Small intestine (tissue), 7 donors: ENCODE measurements at regions not wholly inside any gene's neighbourhood (a gene's known extent, or its start where the extent isn't known, plus 50 kb on each side); places are given as distances from the start of the nearest gene placed in this dataset.

ENCODE experiments used
- DNase-seq, 2 donors: peaks; one replicate each; pipeline versions ENCODE4 v3.0.0 to v3.0.0-alpha.2; 2013
- FAIRE-seq: peaks from 2 replicates; lab custom pipeline; 2012; peaks lifted over from hg19 to GRCh38; lab: Jason Lieb, UNC
- H3K27ac ChIP-seq, 3 donors: one replicate each; pipeline ENCODE4 v1.5.1; 2013; ENCODE audit warnings: low read length in 2 of 3, mild to moderate bottlenecking in 2 of 3, control low read depth in 1 of 3, inconsistent platforms in 1 of 3, low read depth in 1 of 3, moderate library complexity in 1 of 3
- H3K27me3 ChIP-seq, 3 donors: one replicate each; pipeline ENCODE4 v1.6.1; 2013; ENCODE audit warnings: low read length in 3 of 3, inconsistent platforms in 1 of 3; ENCODE audit not compliant: control insufficient read depth in 3 of 3, insufficient read depth in 3 of 3
- H3K36me3 ChIP-seq, 3 donors: one replicate each; pipeline ENCODE4 v1.6.1; 2013; ENCODE audit warnings: low read length in 3 of 3, inconsistent platforms in 1 of 3, low read depth in 1 of 3, mild to moderate bottlenecking in 1 of 3, moderate library complexity in 1 of 3; ENCODE audit not compliant: control insufficient read depth in 3 of 3, insufficient read depth in 2 of 3
- H3K4me1 ChIP-seq, 3 donors: one replicate each; pipeline ENCODE4 v1.6.1; 2013; ENCODE audit warnings: low read length in 2 of 3, inconsistent platforms in 1 of 3, low read depth in 1 of 3, mild to moderate bottlenecking in 1 of 3, moderate library complexity in 1 of 3; ENCODE audit not compliant: control insufficient read depth in 3 of 3, insufficient read depth in 2 of 3
- H3K4me3 ChIP-seq, 3 donors: one replicate each; pipeline ENCODE4 v1.5.1; 2013; ENCODE audit warnings: low read length in 3 of 3, control low read depth in 1 of 3, inconsistent platforms in 1 of 3, low read depth in 1 of 3, mild to moderate bottlenecking in 1 of 3, moderate library complexity in 1 of 3
- H3K9me3 ChIP-seq, 2 donors: one replicate each; pipeline ENCODE4 v1.6.1; 2013; ENCODE audit warnings: low read depth in 1 of 2, low read length in 1 of 2; ENCODE audit not compliant: control insufficient read depth in 2 of 2, insufficient read depth in 1 of 2
- WGBS, 3 donors: extraction: QIAGEN DNeasy Blood & Tissue Kit; methylation state at CpG; one replicate each; pipeline ENCODE4 v1.1.7; 2013; 5-methylcytosine and 5-hydroxymethylcytosine counted together
- donor health status: healthy with polysubstance abuse.
- donor health status: control.
- donor health status: control.
- donor health status: Bipolar disorder and iron deficiency.
- donor health status: healthy.

DNA sequence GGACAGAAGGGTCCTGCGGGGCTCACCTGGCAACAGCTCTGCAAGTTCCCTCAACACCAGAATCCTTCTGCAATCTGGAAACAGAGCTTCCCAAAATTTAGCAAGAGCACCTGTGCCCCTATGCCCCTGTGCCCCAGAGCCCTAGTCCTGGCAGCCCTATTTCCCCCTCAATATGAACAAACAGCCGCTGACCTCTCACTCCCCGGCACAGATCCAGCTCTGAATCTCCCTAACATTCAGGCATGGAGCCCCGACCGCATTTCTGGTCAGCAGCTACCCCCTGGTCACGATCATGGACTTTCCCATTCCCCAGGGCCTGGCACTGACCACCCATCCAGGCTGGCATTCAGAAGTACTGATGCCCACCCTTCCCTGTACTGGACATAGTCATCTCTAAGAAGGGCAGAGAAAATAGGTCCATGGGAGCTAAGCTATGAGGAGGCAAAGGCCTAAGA, 110.8 kb upstream of the SMURF2 start:
- DNase-seq (no peak), FAIRE-seq (no peak)
- Histone ChIP-seq H3K27ac (no peak overlapping the region), H3K9me3 (no peaks in the 10 kb centered on the region), H3K4me3 (no peak overlapping the region), H3K27me3 (peaks cover 0 to 9% (median 0%) of the 10 kb centered on the region in 3 donors), H3K36me3 (peaks cover 0 to 17% (median 0%) of the 10 kb centered on the region in 3 donors), H3K4me1 (peaks cover 0 to 39% (median 0%) of the 10 kb centered on the region in 3 donors)
- 92 to 97% (median 93%) methylated on average over 6 of the region's 6 CpGs for WGBS, 3 donors

DNA sequence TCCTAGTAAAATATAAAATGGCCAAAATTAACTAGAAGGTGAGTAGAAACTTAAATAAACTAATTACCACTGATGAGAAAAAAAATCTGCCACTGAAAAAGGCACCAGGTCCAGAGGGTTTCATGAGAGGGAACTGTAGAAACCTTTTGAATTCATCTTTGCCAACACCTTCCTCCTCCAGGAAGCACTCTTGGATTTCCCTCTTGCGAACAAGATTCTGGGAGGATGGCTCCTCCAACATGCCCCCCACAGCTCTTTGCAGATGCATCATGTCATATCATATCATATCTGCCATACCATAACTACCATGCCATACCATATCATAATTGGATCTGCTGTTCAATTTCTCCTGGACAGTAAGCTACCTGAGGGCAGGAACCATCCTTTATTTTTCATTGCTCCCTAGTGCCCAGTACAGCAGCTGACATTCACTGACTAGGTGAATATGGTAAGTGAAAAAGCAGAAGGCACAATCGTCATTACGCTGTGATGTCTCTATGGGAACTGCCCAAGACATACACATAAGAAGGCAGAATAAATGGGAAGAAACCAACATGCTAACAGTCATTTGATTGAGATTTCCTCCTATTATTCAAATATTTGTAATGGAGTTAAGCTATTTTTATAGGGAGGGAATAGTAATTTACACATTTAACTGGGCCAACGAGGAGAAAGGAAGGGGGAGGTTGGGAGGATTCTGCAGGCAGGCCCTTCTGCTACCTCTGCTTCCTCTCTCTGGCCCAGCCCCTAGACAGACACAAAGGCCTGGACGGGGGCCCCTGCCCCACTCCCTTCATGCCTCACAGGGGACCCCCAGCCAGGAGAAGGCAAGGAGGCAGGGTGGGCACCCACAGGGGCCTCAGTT, 110.1 kb upstream of the SMURF2 start:
- DNase-seq (no peak), FAIRE-seq (no peak)
- Histone ChIP-seq H3K27ac (no peak overlapping the region), H3K27me3 (peaks cover 0 to 3% (median 0%) of the 10 kb centered on the region in 3 donors), H3K4me1 (peaks cover 0 to 32% (median 0%) of the 10 kb centered on the region in 3 donors), H3K4me3 (no peak overlapping the region), H3K36me3 (peaks cover 0 to 23% (median 0%) of the 10 kb centered on the region in 3 donors), H3K9me3 (no peaks in the 10 kb centered on the region)
- WGBS, 3 donors, result 80 to 95% (median 89%) methylated on average over 4 to 5 of the region's 5 CpGs

DNA sequence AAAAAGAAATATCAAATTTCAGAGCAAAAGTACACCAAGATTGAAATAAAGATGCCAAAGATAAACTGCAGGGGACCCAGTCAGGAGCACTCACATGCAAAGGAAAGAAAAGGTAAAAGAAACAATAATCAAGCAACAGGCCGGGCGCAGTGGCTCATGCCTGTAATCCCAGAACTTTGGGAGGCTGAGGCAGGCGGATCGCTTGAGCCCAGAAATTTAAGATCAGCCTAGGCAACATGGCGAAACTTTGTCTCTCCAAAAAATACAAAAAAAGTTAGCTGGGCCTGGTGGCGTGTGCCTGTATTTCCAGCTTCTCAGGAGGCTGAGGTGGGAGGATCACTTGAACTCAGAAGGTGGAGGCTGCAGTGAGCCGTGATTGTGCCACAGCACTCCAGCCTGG, 107.6 kb upstream of the SMURF2 start:
- Histone ChIP-seq H3K27ac (no peak overlapping the region), H3K4me3 (no peak overlapping the region), H3K36me3 (peaks cover 0 to 36% (median 3%) of the 10 kb centered on the region in 3 donors), H3K4me1 (peaks cover 0 to 14% (median 0%) of the 10 kb centered on the region in 3 donors), H3K27me3 (no peaks in the 10 kb centered on the region), H3K9me3 (no peaks in the 10 kb centered on the region)
- FAIRE-seq (no peak), DNase-seq (no peak)
- WGBS, 3 donors, result 96 to 100% (median 96%) methylated on average over 7 of the region's 7 CpGs

DNA sequence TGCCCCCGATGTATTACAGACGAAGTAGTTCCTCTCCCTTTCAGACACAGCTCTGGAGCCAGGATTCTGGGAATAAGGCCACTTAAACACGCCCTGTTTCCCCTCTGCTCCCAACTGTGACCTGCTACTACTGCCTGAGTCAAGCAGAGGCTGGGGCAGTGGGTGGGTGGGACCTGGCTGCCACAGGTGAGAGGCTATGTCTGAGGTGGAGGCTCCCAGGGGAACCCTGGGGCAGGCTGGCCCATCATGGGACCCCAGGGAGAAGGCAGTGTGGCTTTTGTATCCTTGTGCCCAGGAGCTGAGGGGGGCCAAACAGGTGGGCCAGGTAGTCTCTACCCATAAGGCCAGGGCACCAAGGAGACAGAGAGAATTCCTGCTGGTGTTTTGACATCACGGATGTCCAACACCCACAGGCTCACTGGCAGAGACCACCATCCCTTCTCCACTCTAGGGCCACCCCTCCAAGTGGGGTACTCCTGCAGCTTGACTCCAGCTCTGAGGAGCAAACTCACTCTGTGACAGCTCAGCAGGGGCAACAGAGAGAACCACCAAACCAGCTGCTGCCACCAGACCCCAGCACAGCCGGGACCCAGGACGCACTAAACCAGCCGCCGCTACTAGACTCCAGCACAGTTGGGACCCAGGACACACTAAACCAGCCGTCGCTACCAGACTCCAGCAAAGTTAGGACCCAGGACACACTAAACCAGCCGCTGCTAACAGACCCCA, 105.3 kb upstream of the SMURF2 start:
- H3K27me3 ChIP-seq, result no peaks in the 10 kb centered on the region
- H3K4me3 ChIP-seq, result no peak overlapping the region
- no peaks in the 10 kb centered on the region for H3K4me1 ChIP-seq
- no peak for DNase-seq
- peaks cover 0 to 43% (median 4%) of the 10 kb centered on the region in 3 donors for H3K36me3 ChIP-seq
- no peak for FAIRE-seq
- no peaks in the 10 kb centered on the region for H3K9me3 ChIP-seq
- WGBS, 3 donors, result 85 to 92% (median 89%) methylated on average over 11 of the region's 11 CpGs
- H3K27ac ChIP-seq, result no peak overlapping the region

DNA sequence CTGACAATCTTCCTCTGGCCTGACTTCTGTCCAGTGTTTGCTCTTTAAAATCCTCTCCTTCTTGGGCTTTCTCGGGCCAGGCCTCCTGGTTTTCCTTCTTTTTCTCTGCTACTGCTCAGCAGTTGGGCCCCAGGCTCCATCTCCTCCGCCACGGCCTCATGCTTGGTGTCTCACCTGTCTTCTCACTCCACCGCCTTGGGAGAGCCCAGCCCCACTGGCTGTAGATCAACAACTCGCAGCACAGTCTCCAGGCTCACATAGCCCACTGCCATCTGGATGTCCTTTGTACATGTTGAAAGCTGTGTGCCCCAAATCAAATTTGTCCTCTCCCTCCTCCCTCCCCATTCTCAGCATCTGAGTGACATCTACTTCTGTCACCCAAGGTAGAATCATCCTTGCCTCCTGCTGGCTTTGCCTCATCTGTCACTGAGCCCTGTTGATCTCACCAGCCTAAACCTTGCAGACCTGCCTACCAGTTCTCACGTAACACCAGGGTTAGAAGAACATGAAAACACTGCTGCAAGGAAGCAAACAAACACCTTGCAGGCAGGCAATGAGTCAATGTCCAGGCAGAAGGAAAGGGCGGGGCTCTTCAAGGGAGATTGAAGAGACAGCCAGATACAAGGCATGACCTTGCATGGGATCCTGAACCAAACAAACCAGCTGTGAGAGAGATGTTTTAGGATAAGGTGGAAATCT, 103.2 kb upstream of the SMURF2 start:
- DNase-seq (peak in 1 of 2 donors; percentile 47), FAIRE-seq (no peak)
- H3K4me1 ChIP-seq, result no peaks in the 10 kb centered on the region
- no peak overlapping the region for H3K27ac ChIP-seq
- H3K9me3 ChIP-seq, result no peaks in the 10 kb centered on the region
- no peak overlapping the region for H3K4me3 ChIP-seq
- WGBS, 3 donors, result 90 to 93% (median 91%) methylated on average over 7 of the region's 7 CpGs
- peaks cover 0 to 44% (median 6%) of the 10 kb centered on the region in 3 donors for H3K36me3 ChIP-seq
- H3K27me3 ChIP-seq, result no peaks in the 10 kb centered on the region

DNA sequence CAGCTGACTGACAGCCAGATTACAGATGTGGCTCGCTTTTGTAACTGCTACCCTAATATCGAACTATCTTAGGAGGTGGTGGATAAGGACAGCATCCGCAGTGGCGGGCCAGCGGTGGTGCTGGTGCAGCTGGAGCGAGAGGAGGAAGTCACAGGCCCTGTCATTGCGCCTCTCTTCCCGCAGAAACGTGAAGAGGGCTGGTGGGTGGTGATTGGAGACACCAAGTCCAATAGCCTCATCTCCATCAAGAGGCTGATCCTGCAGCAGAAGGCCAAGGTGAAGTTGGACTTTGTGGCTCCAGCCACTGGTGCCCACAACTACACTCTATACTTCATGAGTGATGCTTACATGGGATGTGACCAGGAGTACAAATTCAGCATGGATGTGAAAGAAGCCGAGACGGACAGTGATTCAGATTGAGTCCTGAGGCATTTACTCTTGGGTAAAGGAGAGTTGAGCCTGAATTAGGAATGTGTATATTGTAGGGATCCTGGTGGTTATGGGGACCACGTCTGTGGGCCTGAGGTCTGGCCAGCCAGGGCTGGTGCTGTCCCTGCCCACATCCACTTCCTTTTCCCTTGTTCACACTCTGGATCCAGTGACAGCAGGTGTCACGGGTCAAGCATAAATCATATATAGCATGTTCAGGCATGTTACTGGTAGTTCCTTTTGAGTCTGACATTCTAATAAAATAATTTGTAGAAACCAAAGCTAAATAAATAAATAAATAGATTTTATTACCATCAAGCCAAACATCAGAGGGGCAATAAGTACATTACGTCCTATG, 89.0 kb upstream of the SMURF2 start:
- FAIRE-seq, result no peak

DNA sequence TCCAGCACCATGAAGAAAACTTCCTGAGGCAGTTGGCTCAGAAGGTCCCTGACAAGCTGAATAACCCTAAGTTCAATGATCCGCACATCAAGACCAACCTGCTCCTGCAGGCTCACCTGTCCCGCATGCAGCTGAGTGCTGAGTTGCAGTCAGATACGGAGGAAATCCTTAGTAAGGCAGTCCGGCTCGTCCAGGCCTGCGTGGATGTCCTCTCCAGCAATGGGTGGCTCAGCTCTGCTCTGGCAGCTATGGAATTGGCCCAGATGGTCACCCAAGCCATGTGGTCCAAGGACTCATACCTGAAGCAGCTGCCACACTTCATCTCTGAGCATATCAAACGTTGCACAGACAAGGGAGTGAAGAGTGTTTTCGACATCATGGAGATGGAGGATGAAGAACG, 88.4 kb upstream of the SMURF2 start:
- 93 to 95% (median 93%) methylated on average over 9 of the region's 9 CpGs for WGBS, 3 donors
- H3K36me3 ChIP-seq, result peaks cover 0 to 45% (median 6%) of the 10 kb centered on the region in 3 donors
- FAIRE-seq (no peak), DNase-seq (no peak)
- H3K9me3 ChIP-seq, result no peaks in the 10 kb centered on the region
- no peaks in the 10 kb centered on the region for H3K4me1 ChIP-seq
- no peaks in the 10 kb centered on the region for H3K27me3 ChIP-seq
- no peak overlapping the region for H3K27ac ChIP-seq
- no peak overlapping the region for H3K4me3 ChIP-seq

More for the DNA sequence above, 89.0 kb upstream of the SMURF2 start:
- Histone ChIP-seq H3K27me3 (no peaks in the 10 kb centered on the region), H3K9me3 (no peaks in the 10 kb centered on the region), H3K36me3 (peaks cover 2 to 49% (median 8%) of the 10 kb centered on the region in 3 donors), H3K4me1 (no peaks in the 10 kb centered on the region), H3K4me3 (no peak overlapping the region), H3K27ac (no peak overlapping the region)
- no peak for DNase-seq
- WGBS, 3 donors, result 93 to 95% (median 94%) methylated on average over 14 of the region's 14 CpGs
